BLaER1 (cell line): ENCODE measurements at regions not wholly inside any gene's neighbourhood (a gene's known extent, or its start where the extent isn't known, plus 50 kb on each side); places are given as distances from the start of the nearest gene placed in this dataset.

Experiments used
- H3K27ac ChIP-seq: shearing (Covaris generic); formaldehyde crosslinking; 2 replicates; pipeline ENCODE4 v1.8.1; 2022
- H3K27me3 ChIP-seq: shearing (Covaris generic); formaldehyde crosslinking; 2 replicates; pipeline ENCODE4 v1.8.1; 2022
- H3K36me3 ChIP-seq: shearing (Covaris generic); formaldehyde crosslinking; 2 replicates; pipeline ENCODE4 v1.8.1; 2022
- H3K4me1 ChIP-seq: shearing (Covaris generic); formaldehyde crosslinking; 2 replicates; pipeline ENCODE4 v1.8.1; 2022
- H3K4me2 ChIP-seq: shearing (Covaris generic); formaldehyde crosslinking; 2 replicates; pipeline ENCODE4 v1.8.1; 2022
- H3K4me3 ChIP-seq: shearing (Covaris generic); formaldehyde crosslinking; 2 replicates; pipeline ENCODE4 v1.8.1; 2022
- H3K9ac ChIP-seq: shearing (Covaris generic); formaldehyde crosslinking; 2 replicates; pipeline ENCODE4 v1.8.1; 2022
- H3K9me3 ChIP-seq: shearing (Covaris generic); formaldehyde crosslinking; 2 replicates; pipeline ENCODE4 v1.8.1; 2022
- H4K20me1 ChIP-seq: shearing (Covaris generic); formaldehyde crosslinking; 2 replicates; pipeline ENCODE4 v1.8.1; 2022
- Cebpa-rat ChIP-seq: shearing (Covaris generic); IDR thresholded peaks from 2 replicates; pipeline ENCODE4 v1.8.1; 2022

- Histone ChIP-seq H3K4me1 (no peaks in the 10 kb centered on the region), H3K4me2 (no peak overlapping the region), H3K4me3 (no peak overlapping the region), H3K36me3 (no peaks in the 10 kb centered on the region), H4K20me1 (no peaks in the 10 kb centered on the region), H3K27me3 (no peaks in the 10 kb centered on the region), H3K9me3 (no peaks in the 10 kb centered on the region), H3K27ac (no peak overlapping the region), H3K9ac (no peak overlapping the region)
- TF ChIP-seq Cebpa-rat, result no peak
Observed at GRCh38 chr13:38542601-38543000, 144.3 kb upstream of the FREM2 start.

GRCh38 chr13:38543561-38543960 is 143.3 kb upstream of the FREM2 start:
- H3K4me1 ChIP-seq, result no peaks in the 10 kb centered on the region
- H3K27ac ChIP-seq, result no peak overlapping the region
- no peaks in the 10 kb centered on the region for H4K20me1 ChIP-seq
- H3K27me3 ChIP-seq, result no peaks in the 10 kb centered on the region
- H3K36me3 ChIP-seq, result no peaks in the 10 kb centered on the region
- no peak overlapping the region for H3K9ac ChIP-seq
- no peak overlapping the region for H3K4me3 ChIP-seq
- no peak for TF ChIP-seq Cebpa-rat
- H3K9me3 ChIP-seq, result no peaks in the 10 kb centered on the region
- H3K4me2 ChIP-seq, result no peak overlapping the region

- no peak overlapping the region for H3K9ac ChIP-seq
- H3K9me3 ChIP-seq, result no peaks in the 10 kb centered on the region
- no peaks in the 10 kb centered on the region for H3K27me3 ChIP-seq
- H3K4me1 ChIP-seq, result no peaks in the 10 kb centered on the region
- no peaks in the 10 kb centered on the region for H4K20me1 ChIP-seq
- H3K27ac ChIP-seq, result no peak overlapping the region
- no peak for TF ChIP-seq Cebpa-rat
- no peak overlapping the region for H3K4me3 ChIP-seq
- no peak overlapping the region for H3K4me2 ChIP-seq
- no peaks in the 10 kb centered on the region for H3K36me3 ChIP-seq
Observed at GRCh38 chr13:38563739-38564138, 123.1 kb upstream of the FREM2 start.

GRCh38 chr13:38564256-38565150 is 122.4 kb upstream of the FREM2 start:
- no peaks in the 10 kb centered on the region for H4K20me1 ChIP-seq
- no peak overlapping the region for H3K27ac ChIP-seq
- no peaks in the 10 kb centered on the region for H3K36me3 ChIP-seq
- H3K4me3 ChIP-seq, result no peak overlapping the region
- H3K4me1 ChIP-seq, result no peaks in the 10 kb centered on the region
- H3K4me2 ChIP-seq, result no peak overlapping the region
- H3K9ac ChIP-seq, result no peak overlapping the region
- H3K9me3 ChIP-seq, result no peaks in the 10 kb centered on the region
- no peaks in the 10 kb centered on the region for H3K27me3 ChIP-seq
- TF ChIP-seq Cebpa-rat, result no peak

- H3K27me3 ChIP-seq, result no peaks in the 10 kb centered on the region
- no peak for TF ChIP-seq Cebpa-rat
Observed at GRCh38 chr13:38566023-38566422, 120.9 kb upstream of the FREM2 start.

GRCh38 chr13:38566519-38566918 is 120.4 kb upstream of the FREM2 start:
- no peaks in the 10 kb centered on the region for H3K36me3 ChIP-seq
- TF ChIP-seq Cebpa-rat, result no peak
- H3K4me1 ChIP-seq, result no peaks in the 10 kb centered on the region

More at GRCh38 chr13:38566023-38566422, 120.9 kb upstream of the FREM2 start:
- Histone ChIP-seq H3K9me3 (no peaks in the 10 kb centered on the region), H3K4me2 (no peak overlapping the region), H4K20me1 (no peaks in the 10 kb centered on the region), H3K4me3 (no peak overlapping the region), H3K4me1 (no peaks in the 10 kb centered on the region), H3K27ac (no peak overlapping the region), H3K9ac (no peak overlapping the region), H3K36me3 (no peaks in the 10 kb centered on the region)

GRCh38 chr13:38570706-38571105 is 116.2 kb upstream of the FREM2 start:
- no peak for TF ChIP-seq Cebpa-rat
- Histone ChIP-seq H3K9me3 (no peaks in the 10 kb centered on the region), H3K4me2 (no peak overlapping the region), H3K27ac (no peak overlapping the region), H3K9ac (no peak overlapping the region), H3K36me3 (no peaks in the 10 kb centered on the region), H3K4me1 (no peaks in the 10 kb centered on the region), H3K4me3 (no peak overlapping the region), H3K27me3 (no peaks in the 10 kb centered on the region), H4K20me1 (no peaks in the 10 kb centered on the region)

More at GRCh38 chr13:38566519-38566918, 120.4 kb upstream of the FREM2 start:
- H3K4me3 ChIP-seq, result no peak overlapping the region
- no peaks in the 10 kb centered on the region for H3K9me3 ChIP-seq
- no peaks in the 10 kb centered on the region for H4K20me1 ChIP-seq
- no peaks in the 10 kb centered on the region for H3K27me3 ChIP-seq
- no peak overlapping the region for H3K4me2 ChIP-seq
- no peak overlapping the region for H3K9ac ChIP-seq
- H3K27ac ChIP-seq, result no peak overlapping the region

- no peak overlapping the region for H3K4me3 ChIP-seq
- TF ChIP-seq Cebpa-rat, result no peak
- no peak overlapping the region for H3K4me2 ChIP-seq
- H3K4me1 ChIP-seq, result no peaks in the 10 kb centered on the region
- no peaks in the 10 kb centered on the region for H3K36me3 ChIP-seq
- no peak overlapping the region for H3K9ac ChIP-seq
- no peaks in the 10 kb centered on the region for H4K20me1 ChIP-seq
- H3K9me3 ChIP-seq, result no peaks in the 10 kb centered on the region
- H3K27ac ChIP-seq, result no peak overlapping the region
- no peaks in the 10 kb centered on the region for H3K27me3 ChIP-seq
Observed at GRCh38 chr13:38575427-38575826, 111.5 kb upstream of the FREM2 start.

- Histone ChIP-seq H3K4me1 (no peaks in the 10 kb centered on the region), H3K4me3 (no peak overlapping the region), H3K27me3 (no peaks in the 10 kb centered on the region), H3K27ac (no peak overlapping the region), H3K9ac (no peak overlapping the region), H3K4me2 (no peak overlapping the region), H3K36me3 (no peaks in the 10 kb centered on the region), H3K9me3 (no peaks in the 10 kb centered on the region), H4K20me1 (no peaks in the 10 kb centered on the region)
- TF ChIP-seq Cebpa-rat, result no peak
Observed at GRCh38 chr13:38577048-38577447, 109.8 kb upstream of the FREM2 start.

GRCh38 chr13:38582133-38582532 is 104.7 kb upstream of the FREM2 start:
- Histone ChIP-seq H4K20me1 (no peaks in the 10 kb centered on the region), H3K9me3 (no peaks in the 10 kb centered on the region), H3K27me3 (no peaks in the 10 kb centered on the region), H3K4me1 (no peaks in the 10 kb centered on the region), H3K4me2 (no peak overlapping the region), H3K36me3 (no peaks in the 10 kb centered on the region), H3K27ac (no peak overlapping the region), H3K9ac (no peak overlapping the region), H3K4me3 (no peak overlapping the region)
- no peak for TF ChIP-seq Cebpa-rat
